ENCODE measurements at regions not wholly inside any gene's neighbourhood (a gene's known extent, or its start where the extent isn't known, plus 50 kb on each side); places are given as distances from the start of the nearest gene placed in this dataset.

- TF ChIP-seq ZBTB40 (IDR thresholded peaks at IDR 0.05; ENCODE audit: borderline replicate concordance) (no peak), TCF3 (IDR thresholded peaks at IDR 0.05; ENCODE audit: borderline replicate concordance, insufficient read depth, low read depth, low read length) (no peak), SREBF1 (IDR thresholded peaks at IDR 0.05; ENCODE audit: low read length) (no peak), TAF1 (IDR thresholded peaks at IDR 0.05; ENCODE audit: borderline replicate concordance, low read depth, low read length) (no peak)
Observed at GRCh38 chr16:63655846-63656245, 1466.0 kb downstream of the CDH11 start (continued).

GRCh38 chr16:63653044-63653839 lies 1468.6 kb downstream of the CDH11 start:
- ATAC-seq (no peak), DNase-seq (ENCODE audit: low read depth, low spot score) (no peak), FAIRE-seq (no peak)
- ChIA-PET SMC1A (ENCODE audit: uncharacterized antibody, unreplicated experiment) (no interaction called here), RAD21 (ENCODE audit: unreplicated experiment) (no interaction called here), CTCF (interaction anchor here (0.7 kb wide), 1 partner anchor 24 kb away, joined by 3 read pairs; no protein-coding TSS in a partner anchor), POLR2A (no interaction called here)
- Histone ChIP-seq H3K79me2 (ENCODE audit: control insufficient read depth, insufficient read depth, low read length) (no peaks in the 10 kb centered on the region), H3K36me3 (ENCODE audit: control insufficient read depth in 2 of 2, insufficient read depth in 2 of 2, low read length in 1 of 2) (no peaks in the 10 kb centered on the region), H3K4me1 (ENCODE audit: control insufficient read depth, insufficient read depth, low read length) (no peaks in the 10 kb centered on the region), H3K9me3 (replicated peaks; ENCODE audit: control insufficient read depth, insufficient read depth, low read length) (no peaks in the 10 kb centered on the region), H3K27me3 (replicated peaks in 1 of 2; ENCODE audit: control insufficient read depth in 2 of 2, insufficient read depth in 2 of 2, low read length in 1 of 2) (no peaks in the 10 kb centered on the region), H3K27ac (ENCODE audit: control insufficient read depth, insufficient read depth) (no peak overlapping the region), H4K20me1 (ENCODE audit: control insufficient read depth, insufficient read depth) (no peaks in the 10 kb centered on the region), H3K9ac (ENCODE audit: control insufficient read depth, insufficient read depth, low read length) (no peak overlapping the region), H2AFZ (ENCODE audit: control insufficient read depth, low read depth, low read length) (no peak overlapping the region), H3K4me2 (ENCODE audit: control insufficient read depth, insufficient read depth) (no peak overlapping the region), H3K4me3 (no peak overlapping the region)
- intact Hi-C loops (cut with micrococcal nuclease; ENCODE audit: unreplicated experiment), result no loop called here
- WGBS (ENCODE audit: insufficient coverage, insufficient replicate concordance, low lambda C conversion rate, missing lambda C conversion rate), result 10% methylated on average over 6 of the region's 6 CpGs
- BruUV-seq (replicated peaks), result no TSS peak
- in situ Hi-C loops (cut with MboI), result no loop called here
- no peak for TF ChIP-seq IKZF1 (conservative IDR thresholded peaks at IDR 0.05)
- no peak for TF ChIP-seq TARDBP (IDR thresholded peaks at IDR 0.05; ENCODE audit: borderline replicate concordance)
- no peak for TF ChIP-seq NRF1 (conservative IDR thresholded peaks at IDR 0.05; ENCODE audit: low read depth, low read length)
- no peak for TF ChIP-seq TCF3 (IDR thresholded peaks at IDR 0.05; ENCODE audit: borderline replicate concordance, insufficient read depth, low read depth, low read length)
- TF ChIP-seq HDAC2 (IDR thresholded peaks at IDR 0.05), result no peak
- no peak for TF ChIP-seq CHD1 (IDR thresholded peaks at IDR 0.05; ENCODE audit: low read depth, low read length)
- TF ChIP-seq RB1 (IDR thresholded peaks at IDR 0.05; ENCODE audit: borderline replicate concordance), result no peak
- no peak for TF ChIP-seq IRF5 (IDR thresholded peaks at IDR 0.05; ENCODE audit: borderline replicate concordance)
- TF ChIP-seq E2F4 (IDR thresholded peaks at IDR 0.05; ENCODE audit: low read depth, low read length), result no peak
- TF ChIP-seq PKNOX1 (IDR thresholded peaks at IDR 0.05), result no peak
- TF ChIP-seq FOXM1 (IDR thresholded peaks at IDR 0.05; ENCODE audit: low read depth, low read length), result no peak
- no peak for TF ChIP-seq FOXK2 (IDR thresholded peaks at IDR 0.05)
- no peak for TF ChIP-seq ZNF207 (IDR thresholded peaks at IDR 0.05; ENCODE audit: borderline replicate concordance)
